GM18505 (cell line): ENCODE measurements at regions not wholly inside any gene's neighbourhood (a gene's known extent, or its start where the extent isn't known, plus 50 kb on each side); places are given as distances from the start of the nearest gene placed in this dataset.
A peak's percentile ranks its signal among the peaks of the same experiment; 100 is the strongest.

Source experiments
- ATAC-seq: cut with Tn5 transposase; IDR thresholded peaks from one replicate; pipeline ENCODE4 v1.9.1; 2021; ENCODE audit not compliant: unreplicated experiment
- POLR2A ChIP-seq: IDR thresholded peaks from 4 replicates; pipeline ENCODE4 v1.6.1; 2011; ENCODE audit warnings: borderline replicate concordance; ENCODE audit not compliant: insufficient read depth, insufficient read length; ENCODE audit errors: extremely low read depth

DNA sequence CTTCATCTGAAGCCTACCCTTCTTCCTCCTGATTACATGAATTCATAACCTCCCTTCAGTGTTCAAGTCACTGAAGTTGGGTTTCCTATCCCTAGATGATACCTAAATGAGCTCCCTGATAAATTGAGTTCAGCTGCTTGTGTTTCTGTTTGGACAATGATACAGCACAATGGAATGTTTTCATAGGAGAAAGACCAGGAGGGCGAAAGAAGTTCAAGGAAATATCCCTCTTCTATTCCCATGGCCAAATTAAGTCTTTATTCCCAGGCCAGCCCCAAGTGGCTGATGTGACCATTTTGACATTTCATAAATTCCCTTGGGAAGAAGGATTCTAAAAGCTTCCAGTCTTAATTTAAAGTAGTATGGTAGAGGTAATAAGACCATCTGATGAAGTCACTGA, 555.8 kb upstream of the CLINT1 start:
- no peak for ATAC-seq
- TF ChIP-seq POLR2A, result no peak

DNA sequence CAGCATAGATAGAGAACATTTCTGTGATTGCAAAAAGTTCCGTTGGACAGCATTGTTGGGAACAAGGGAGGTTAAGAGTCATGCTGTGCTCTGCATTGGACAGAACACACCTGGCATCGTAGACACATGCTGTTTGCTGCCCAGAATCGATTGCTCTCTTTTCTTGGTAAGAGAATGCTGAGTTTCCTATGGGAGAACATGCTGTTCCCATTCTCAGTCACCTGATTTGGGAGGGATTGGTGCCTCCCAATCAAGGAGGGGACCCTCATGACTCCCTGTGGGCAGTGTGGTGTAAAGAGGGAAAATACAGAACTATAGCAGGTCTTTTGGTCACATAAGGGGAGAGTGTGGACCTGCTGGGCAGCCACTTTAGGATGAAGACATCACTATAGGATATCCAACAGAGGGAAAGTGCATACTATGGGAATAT, 555.4 kb upstream of the CLINT1 start:
- ATAC-seq, result no peak
- TF ChIP-seq POLR2A, result no peak

DNA sequence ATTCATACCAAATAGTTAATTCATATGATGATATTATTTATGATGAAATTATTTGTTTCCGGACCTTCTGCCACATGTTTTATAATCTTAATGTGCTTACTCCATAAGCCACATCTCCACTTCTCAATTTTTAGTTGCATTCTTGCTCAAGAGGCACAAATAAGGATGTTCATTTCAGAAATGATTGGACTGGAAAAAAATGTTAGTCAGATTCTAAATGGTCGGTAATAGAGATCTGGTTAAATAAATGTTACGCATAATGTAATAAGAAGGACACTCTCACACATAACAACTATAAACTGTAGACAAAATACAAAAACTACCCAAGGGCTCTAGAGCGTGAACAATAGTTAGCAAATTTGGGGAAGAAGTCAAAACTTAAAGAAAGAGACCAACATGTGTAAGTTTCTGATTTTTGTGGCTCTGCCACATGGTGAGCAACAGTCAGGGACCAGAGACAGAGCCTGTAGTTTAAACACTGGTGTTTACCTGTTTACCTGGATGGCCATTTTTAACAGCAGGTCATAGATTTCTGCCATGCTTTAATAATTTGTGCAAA, 554.3 kb upstream of the CLINT1 start:
- TF ChIP-seq POLR2A, result no peak

DNA sequence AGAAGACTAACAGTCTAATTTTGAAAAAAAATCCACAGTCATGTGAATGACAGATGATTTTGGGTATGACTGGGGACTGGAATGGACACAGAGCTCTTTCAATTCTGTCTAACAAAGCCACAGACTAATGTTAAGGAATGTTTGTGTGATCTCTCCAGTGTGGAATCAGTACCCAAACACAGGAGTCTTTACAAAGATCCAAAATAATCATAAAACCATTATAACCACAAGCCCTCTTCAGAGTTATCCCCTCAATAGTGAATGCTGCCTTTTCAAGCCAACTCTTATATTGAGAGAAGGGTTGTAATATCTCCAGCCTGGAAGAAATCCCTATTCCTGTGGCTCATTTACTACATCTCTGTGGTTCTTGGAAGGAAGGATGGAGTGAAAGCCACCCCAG, 552.0 kb upstream of the CLINT1 start:
- no peak for ATAC-seq
- TF ChIP-seq POLR2A, result no peak

More for the DNA sequence above, 554.3 kb upstream of the CLINT1 start:
- no peak for ATAC-seq

DNA sequence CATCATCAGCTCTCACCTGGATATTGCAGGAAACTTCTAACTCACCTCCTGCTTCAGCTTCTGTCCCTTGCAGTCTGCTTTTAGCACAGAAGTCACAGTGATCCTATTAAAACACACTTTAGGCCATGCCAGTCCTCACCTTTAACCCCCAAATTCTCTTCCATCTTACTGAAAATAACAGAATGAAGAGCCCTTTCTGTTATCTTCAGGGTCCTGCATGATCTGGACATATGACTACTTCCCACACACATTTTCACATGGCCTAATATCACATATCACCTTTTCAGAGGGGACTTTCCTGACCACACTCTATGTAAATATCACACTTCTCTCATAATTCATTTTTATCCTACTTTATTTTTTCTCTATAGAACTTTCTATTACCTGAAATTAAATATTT, 550.6 kb upstream of the CLINT1 start:
- TF ChIP-seq POLR2A, result no peak
- ATAC-seq, result no peak

DNA sequence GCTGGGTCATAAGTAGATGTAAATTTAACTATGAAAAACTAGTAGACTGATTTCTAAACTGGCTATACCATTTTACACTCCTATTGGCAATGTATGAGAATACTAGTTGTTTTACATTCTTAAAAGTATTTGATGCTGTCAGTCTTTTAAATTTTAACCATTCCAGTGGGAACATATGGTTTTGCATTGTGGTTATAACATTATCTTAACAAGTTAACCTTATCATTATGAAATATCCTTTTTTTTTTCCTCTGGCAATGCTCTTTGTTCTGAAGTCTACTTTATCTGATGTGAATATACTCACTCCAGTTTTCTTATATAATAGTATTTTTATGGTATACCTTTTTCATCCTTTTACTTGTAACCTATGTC, 548.9 kb upstream of the CLINT1 start:
- ATAC-seq, result no peak
- no peak for TF ChIP-seq POLR2A

DNA sequence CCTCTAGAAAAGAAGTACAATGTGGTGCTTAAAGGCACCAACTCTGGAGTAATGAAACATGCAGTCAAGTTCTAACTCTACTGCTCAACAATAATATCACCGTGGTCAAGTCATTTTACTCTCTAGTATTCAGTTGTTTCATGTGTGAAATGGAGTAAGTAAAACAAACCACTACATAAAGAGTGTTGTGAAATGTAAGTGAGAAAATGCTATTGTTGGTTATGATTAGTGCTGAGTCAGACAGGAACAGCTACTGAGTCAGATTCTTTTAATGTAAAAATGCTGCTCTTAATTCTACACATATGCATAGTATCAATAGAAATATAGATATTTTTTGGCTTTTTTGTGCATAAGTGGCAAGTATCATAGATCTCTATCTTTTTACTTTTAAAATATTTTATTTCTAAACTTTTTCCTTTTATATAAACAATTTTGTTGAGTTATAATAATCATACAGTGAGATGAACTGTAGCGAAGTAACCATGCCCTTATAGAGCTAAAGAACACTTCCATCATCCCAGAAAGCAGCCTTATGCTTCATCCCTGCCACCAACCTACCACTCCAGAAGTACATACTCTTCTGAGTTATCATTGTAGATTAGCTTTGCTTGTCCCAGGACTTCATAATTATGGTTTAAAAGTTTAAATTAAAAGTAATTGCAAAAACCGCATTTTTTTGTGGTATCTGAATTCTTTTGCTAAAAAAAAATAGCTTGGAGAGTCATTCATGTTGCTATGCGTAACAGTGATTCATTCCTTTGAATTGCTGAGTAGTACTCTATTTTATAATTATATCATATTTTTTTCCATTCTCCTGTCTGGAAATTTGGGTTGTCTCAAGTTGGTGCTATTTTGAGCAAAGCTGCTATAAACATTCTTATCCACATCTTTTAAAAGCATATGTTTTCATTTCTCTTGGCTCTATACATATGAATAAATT, 548.2 kb upstream of the CLINT1 start:
- ATAC-seq, result peak; percentile 53
- TF ChIP-seq POLR2A, result no peak

DNA sequence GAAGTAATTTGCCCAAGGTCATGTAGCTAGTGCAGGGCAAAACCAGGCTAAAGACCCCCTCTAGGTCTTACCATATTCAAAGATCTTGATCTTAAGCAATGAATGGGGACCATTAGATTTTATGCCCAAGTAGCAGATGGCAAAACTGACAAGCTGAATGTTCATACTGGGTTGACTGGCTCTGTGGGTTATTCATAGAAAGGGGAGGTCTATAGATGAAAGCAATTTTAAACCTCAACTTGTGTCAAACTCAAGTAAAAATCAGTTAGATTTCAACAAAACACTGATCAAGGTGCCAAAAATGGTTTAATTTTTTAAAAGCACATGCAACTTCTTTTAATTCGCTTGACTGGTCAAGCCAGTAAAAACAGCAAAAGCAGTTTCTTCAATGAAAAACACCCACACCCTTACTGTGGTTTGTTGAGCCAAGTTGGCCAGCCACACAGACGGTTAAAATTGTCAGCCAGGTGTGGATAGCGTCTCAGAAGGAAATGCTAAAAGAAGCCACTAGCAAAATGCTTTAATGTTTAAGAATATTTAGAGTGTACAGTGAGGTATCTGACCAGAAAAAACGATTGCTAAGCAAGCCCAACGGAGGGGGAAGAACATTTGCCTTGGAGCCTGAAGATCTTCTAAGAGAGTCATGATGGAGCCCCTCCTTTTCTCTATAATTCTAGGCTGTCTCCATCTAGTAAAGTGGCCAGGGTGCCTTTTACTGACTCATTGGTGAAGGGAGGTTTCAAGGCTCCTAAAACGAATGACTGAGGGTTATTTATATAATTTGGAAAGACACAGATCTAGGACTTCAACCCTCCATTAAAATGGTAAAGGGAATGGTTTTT, 539.6 kb upstream of the CLINT1 start:
- ATAC-seq, result peak; percentile 87
- no peak for TF ChIP-seq POLR2A

DNA sequence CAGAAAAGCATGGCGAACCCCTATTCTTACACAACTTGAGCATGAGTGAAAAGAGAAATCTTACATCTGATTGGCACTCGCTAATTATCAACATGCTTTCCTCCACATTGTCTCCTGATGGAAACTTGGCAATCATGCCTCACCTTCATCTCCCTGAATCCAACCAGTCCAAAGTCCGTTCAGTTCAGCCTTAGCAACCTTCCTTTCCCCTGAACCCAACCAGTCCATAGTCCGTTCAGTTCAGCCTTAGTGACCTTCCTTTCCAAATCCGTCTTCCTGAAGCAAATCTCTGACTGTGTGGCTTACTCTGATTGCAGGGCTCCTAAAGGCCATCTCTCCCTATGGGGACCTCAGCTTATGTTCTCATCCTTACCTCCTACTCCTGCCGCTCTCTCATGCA, 538.3 kb upstream of the CLINT1 start:
- ATAC-seq, result no peak
- no peak for TF ChIP-seq POLR2A

DNA sequence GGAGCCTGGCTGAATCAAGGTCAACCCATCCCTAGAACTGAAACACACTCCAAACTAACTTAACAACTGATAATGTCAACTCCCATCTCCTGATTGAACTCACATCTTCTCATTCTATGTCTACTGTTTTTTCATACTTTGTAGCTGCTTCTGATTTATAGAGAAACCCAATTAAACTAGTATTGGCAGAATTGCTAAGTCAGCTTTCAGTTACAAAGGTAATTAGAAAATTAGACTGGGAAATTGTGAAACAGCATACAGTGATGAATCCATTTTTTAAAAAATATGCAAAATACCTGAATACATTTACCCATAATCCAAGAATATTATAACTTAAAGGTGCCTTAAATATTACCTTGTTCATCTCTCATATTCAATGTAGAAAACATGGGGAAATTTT, 535.2 kb upstream of the CLINT1 start:
- ATAC-seq, result no peak
- no peak for TF ChIP-seq POLR2A

DNA sequence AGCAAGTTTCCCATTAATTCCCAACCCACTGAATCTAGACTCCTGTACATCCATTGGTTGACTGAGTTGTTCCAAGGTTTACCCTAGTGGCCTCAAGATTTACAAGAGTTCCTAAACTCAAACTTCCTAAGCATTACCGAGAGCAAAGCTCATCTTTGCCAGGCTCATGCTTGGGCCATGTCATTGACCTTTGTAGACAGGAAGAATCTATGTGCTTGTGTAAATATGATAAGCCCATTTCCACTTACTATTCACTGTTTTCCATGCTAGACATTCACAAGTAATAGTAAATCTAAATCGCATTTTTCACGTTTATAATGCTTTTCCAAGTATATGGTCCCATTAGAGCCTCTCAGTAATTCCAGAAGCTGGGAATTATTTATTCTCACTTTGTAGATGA, 534.5 kb upstream of the CLINT1 start:
- no peak for TF ChIP-seq POLR2A
- ATAC-seq, result no peak

DNA sequence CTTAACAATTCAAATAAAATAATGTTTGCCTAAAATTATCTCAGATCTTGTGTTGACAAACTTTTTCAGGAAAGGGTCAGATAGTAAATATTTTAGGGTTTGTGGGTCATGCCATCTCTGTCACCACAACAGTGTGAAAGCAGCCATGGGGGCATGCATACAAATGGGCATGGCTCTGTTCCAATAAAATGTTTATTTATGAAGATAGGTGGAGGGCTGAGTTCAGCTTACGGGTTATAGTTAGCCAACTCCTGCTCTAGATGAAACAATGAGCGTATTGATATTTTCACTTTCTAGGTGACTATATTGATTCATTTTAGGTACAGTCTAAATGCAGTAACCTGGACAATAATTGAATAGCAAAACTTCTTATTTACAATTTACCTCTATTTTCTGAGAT, 533.8 kb upstream of the CLINT1 start:
- no peak for ATAC-seq
- TF ChIP-seq POLR2A, result no peak

DNA sequence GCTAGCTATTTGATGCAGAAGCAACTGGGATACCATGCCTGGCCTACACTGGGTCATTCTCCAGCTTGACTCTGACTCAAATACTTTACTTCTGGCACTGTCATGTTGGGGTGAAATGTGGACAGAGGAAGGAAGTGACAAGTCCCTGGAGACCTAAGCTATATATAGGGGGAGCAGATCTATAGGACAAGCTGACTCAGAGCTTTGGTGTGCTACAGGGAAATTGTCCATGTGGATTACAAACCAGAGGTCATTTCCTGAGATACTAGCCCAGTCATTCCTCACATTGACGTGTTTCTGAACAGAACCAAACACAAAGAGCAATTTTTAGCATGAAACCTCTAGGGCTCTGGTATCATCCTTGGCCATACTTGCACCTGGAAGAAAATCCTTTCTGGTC, 531.6 kb upstream of the CLINT1 start:
- no peak for ATAC-seq
- no peak for TF ChIP-seq POLR2A

DNA sequence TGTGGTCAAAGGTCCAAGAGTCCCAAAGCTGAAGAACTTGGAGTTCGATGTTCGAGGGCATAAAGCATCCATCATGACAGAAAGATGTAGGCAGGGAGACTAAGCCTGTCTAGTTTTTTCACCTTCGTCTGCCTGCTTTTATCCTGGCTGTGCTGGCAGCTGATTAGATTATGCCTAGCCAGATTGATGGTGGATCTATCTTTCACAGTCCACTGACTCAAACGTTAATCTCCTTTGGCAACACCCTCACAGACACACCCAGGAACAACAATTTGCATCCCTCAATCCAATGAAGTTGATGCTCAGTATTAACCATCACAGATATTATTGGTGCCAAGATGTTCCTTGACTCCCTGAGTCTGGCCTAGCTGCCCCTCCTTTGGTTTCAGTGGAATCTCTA, 530.8 kb upstream of the CLINT1 start:
- TF ChIP-seq POLR2A, result no peak
- no peak for ATAC-seq

DNA sequence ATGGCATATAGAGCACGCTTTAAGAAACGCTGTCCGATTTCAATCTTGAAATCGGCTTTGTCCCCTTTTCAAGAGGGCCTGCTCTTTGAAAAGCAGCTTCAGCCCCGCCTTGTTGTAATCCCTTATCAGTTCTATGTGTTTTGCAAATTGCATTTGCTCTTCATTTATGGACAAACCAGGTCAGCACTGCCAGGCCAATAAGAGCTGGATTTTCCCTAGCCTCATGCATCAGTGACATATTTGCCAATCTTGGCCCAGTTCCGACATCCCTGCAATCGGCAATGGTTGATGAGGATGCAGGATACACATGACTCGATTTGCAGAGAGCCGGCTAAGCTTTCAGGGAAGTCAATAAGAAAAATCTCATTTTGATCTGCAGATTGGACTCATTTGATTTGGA, 529.1 kb upstream of the CLINT1 start:
- ATAC-seq, result no peak

More for the DNA sequence above, 529.1 kb upstream of the CLINT1 start:
- no peak for TF ChIP-seq POLR2A
